ENCODE measurements at regions not wholly inside any gene's neighbourhood (a gene's known extent, or its start where the extent isn't known, plus 50 kb on each side); places are given as distances from the start of the nearest gene placed in this dataset.
"Not testable (repeated sequence)": the region's sequence is repeated elsewhere in the genome, so short reads cannot be mapped to it uniquely, and the experiment has no call there.

DNA sequence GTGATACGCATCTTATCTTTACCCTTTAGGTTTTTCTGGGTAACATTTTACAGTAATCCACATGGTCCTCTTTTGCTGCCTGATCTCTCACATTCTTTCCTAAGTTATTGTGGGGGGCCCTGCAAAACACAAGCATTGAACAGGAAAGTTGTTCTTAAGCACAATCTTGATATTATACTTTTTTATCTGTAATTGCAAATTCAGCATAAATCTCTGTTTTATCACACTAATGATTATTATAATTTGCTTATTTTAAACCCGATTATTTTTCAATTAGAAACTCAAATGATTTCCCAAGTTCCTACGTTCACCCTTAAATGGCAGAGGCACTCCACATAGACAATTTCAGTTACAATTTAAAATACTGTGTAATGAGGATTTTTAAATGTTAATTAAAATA lies 386.0 kb upstream of the GYPC start:
- TF ChIP-seq, protein P1, sequence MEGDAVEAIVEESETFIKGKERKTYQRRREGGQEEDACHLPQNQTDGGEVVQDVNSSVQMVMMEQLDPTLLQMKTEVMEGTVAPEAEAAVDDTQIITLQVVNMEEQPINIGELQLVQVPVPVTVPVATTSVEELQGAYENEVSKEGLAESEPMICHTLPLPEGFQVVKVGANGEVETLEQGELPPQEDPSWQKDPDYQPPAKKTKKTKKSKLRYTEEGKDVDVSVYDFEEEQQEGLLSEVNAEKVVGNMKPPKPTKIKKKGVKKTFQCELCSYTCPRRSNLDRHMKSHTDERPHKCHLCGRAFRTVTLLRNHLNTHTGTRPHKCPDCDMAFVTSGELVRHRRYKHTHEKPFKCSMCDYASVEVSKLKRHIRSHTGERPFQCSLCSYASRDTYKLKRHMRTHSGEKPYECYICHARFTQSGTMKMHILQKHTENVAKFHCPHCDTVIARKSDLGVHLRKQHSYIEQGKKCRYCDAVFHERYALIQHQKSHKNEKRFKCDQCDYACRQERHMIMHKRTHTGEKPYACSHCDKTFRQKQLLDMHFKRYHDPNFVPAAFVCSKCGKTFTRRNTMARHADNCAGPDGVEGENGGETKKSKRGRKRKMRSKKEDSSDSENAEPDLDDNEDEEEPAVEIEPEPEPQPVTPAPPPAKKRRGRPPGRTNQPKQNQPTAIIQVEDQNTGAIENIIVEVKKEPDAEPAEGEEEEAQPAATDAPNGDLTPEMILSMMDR (IDR thresholded peaks at IDR 0.05) = no peak
- Histone ChIP-seq H3K4me3 (no peak overlapping the region), H3K9me3 (no peaks in the 10 kb centered on the region), H3K27me3 (no peaks in the 10 kb centered on the region), H3K4me1 (no peaks in the 10 kb centered on the region), H3K27ac (no peak overlapping the region), H3K36me3 (no peaks in the 10 kb centered on the region)
- ATAC-seq (no peak), DNase-seq (no peak)
- intact Hi-C loops (cut with DNase I) = no loop called here

DNA sequence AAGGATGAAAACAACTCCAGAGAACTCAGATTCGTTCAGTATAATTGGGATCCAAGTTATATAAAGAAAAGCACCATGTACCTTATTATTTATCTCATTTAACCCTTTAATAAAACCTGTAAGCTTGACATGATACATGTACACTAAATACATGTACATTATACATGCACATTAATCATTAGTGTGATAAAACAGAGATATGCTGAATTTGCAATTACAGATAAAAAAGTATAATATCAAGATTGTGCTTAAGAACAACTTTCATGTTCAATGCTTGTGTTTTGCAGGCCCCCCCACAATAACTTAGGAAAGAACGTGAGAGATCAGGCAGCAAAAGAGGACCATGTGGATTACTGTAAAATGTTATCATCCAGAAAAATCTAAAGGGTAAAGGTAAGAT lies 385.4 kb upstream of the GYPC start:
- Histone ChIP-seq H3K4me1 (no peaks in the 10 kb centered on the region), H3K27me3 (no peaks in the 10 kb centered on the region)

DNA sequence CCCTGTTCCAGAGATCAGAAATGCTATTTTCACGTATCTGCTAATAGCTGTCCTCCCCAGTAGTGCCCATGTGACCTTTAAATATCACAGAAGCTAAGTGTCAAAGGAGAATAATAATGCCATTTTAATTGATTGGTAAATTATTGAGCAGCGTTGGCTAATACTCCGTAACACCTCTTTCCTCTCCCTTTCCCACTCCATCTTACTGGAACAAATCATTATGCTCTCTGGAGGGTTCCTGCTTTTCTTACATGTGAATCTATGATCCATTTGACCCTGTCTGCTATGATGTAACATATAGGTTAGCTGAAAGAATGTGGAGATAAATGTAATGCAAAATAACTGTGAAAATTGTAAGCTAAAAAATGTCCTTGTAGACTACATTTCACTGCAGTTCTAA lies 383.6 kb upstream of the GYPC start:
- no peak overlapping the region for H3K27ac ChIP-seq
- no peak overlapping the region for H3K4me3 ChIP-seq
- no peak for ATAC-seq
- TF ChIP-seq, protein P1 (IDR thresholded peaks at IDR 0.05) = no peak
- no peaks in the 10 kb centered on the region for H3K4me1 ChIP-seq
- intact Hi-C loops (cut with DNase I) = no loop called here
- H3K9me3 ChIP-seq = no peaks in the 10 kb centered on the region
- no peaks in the 10 kb centered on the region for H3K27me3 ChIP-seq
- no peaks in the 10 kb centered on the region for H3K36me3 ChIP-seq
- no peak for DNase-seq

More for the DNA sequence above, 385.4 kb upstream of the GYPC start:
- no peak for DNase-seq
- TF ChIP-seq, protein P1 (IDR thresholded peaks at IDR 0.05) = no peak
- Histone ChIP-seq H3K4me3 (no peak overlapping the region), H3K27ac (no peak overlapping the region), H3K9me3 (no peaks in the 10 kb centered on the region), H3K36me3 (no peaks in the 10 kb centered on the region)
- ATAC-seq = no peak
- intact Hi-C loops (cut with DNase I) = no loop called here

DNA sequence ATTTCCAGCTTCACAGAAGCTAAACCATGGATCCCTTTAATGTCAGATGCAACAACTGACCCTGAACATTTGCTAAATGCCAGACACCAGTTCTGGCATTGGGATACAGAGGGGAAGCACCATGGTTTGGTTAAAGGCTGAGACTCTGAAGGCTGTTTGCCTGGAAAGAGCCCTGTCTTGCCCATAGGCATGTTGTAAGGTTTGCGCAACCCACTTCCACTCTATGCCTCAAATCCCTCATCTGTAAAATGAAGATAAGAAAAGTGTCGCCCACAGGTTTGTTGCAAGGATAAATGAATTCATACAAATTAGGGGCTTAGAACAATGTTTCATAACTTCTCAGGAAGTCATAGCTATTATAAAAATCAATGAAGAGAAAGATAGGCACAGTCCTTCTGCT lies 380.9 kb upstream of the GYPC start:
- DNase-seq (no peak), ATAC-seq (no peak)
- Histone ChIP-seq H3K36me3 (no peaks in the 10 kb centered on the region), H3K4me3 (no peak overlapping the region), H3K27ac (no peak overlapping the region), H3K9me3 (no peaks in the 10 kb centered on the region), H3K27me3 (no peaks in the 10 kb centered on the region), H3K4me1 (no peaks in the 10 kb centered on the region)
- intact Hi-C loops (cut with DNase I) = no loop called here
- TF ChIP-seq, protein P1 (IDR thresholded peaks at IDR 0.05) = no peak

DNA sequence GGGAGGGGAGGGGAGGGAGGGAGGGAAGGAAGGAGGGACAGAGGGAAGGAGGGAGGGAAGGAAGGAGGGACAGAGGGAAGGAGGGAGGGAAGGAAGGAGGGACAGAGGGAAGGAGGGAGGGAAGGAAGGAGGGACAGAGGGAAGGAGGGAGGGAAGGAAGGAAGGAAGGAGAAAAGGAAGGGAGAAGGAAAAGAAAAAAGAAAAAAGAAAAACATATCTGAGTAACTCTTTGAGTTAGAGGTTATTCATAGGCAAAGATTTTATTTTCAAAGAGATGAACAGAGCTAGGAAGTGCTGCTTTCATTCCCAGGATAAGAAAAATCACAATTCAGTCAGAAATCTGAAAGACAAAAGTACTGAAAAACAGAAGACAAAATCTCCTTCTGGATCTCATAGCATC lies 379.7 kb upstream of the GYPC start:
- H3K36me3 ChIP-seq; H3K4me3 ChIP-seq; ATAC-seq; intact Hi-C loops (cut with DNase I); H3K9me3 ChIP-seq; H3K4me1 ChIP-seq; H3K27ac ChIP-seq; H3K27me3 ChIP-seq; DNase-seq: not testable (repeated sequence)

DNA sequence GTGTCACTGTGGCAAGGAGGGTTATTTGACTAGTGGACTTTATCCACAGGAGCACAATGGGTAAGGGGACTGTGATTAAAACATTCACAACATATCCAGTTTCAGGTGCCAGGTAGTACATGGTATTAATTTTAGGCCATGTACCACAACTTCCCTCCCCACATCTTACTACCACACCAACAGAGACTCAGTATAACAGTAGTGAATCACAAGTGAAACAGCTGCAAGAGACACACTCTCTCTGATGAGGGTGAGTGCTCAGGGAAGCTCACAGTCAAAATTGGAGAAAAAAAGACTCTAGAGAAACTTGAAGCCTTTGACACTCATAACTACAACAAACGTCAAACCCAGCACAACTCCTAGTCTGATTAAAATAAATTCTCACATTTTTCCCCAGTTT lies 367.6 kb upstream of the GYPC start:
- intact Hi-C loops (cut with DNase I) = no loop called here
- Histone ChIP-seq H3K4me1 (no peaks in the 10 kb centered on the region), H3K27ac (no peak overlapping the region), H3K27me3 (no peaks in the 10 kb centered on the region), H3K36me3 (no peaks in the 10 kb centered on the region), H3K9me3 (no peaks in the 10 kb centered on the region), H3K4me3 (no peak overlapping the region)
- ATAC-seq (no peak), DNase-seq (no peak)
- TF ChIP-seq, protein P1 (IDR thresholded peaks at IDR 0.05) = no peak

DNA sequence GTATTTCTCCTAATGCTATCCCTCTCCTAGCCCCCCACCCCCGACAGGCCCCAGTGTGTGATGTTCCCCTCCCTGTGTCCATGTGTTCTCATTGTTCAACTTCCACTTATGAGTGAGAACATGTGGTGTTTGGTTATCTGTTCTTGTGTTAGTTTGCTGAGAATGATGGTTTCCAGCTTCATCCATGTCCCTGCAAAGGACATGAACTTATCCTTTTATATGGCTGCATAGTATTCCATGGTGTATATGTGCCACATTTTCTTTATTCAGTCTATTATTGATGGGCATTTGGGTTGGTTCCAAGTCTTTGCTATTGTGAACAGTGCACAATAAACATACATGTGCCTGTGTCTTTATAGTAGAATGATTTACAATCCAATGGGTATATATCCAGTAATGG lies 362.0 kb upstream of the GYPC start:
- intact Hi-C loops (cut with DNase I); ATAC-seq; H3K4me3 ChIP-seq; H3K9me3 ChIP-seq; DNase-seq; H3K36me3 ChIP-seq; H3K4me1 ChIP-seq; H3K27me3 ChIP-seq; H3K27ac ChIP-seq: not testable (repeated sequence)

Measured in upper lobe of right lung (tissue), 1 donor.